HG03342 (cell line): ENCODE measurements at regions not wholly inside any gene's neighbourhood (a gene's known extent, or its start where the extent isn't known, plus 50 kb on each side); places are given as distances from the start of the nearest gene placed in this dataset.

ENCODE experiments used
- ATAC-seq: cut with Tn5 transposase; IDR thresholded peaks from one replicate; pipeline ENCODE4 v1.9.1; 2021; ENCODE audit warnings: mild to moderate bottlenecking, moderate library complexity; ENCODE audit not compliant: unreplicated experiment

- ATAC-seq = no peak
Observed at GRCh38 chr13:40136896-40137295, 481.4 kb downstream of the COG6 start.

- ATAC-seq = no peak
Observed at GRCh38 chr13:40137400-40137799, 481.9 kb downstream of the COG6 start.

GRCh38 chr13:40139896-40140520 is 484.5 kb downstream of the COG6 start:
- ATAC-seq = no peak

GRCh38 chr13:40141859-40142555 is 486.5 kb downstream of the COG6 start:
- no peak for ATAC-seq

GRCh38 chr13:40143106-40143505 is 487.6 kb downstream of the COG6 start:
- ATAC-seq = no peak

GRCh38 chr13:40143559-40143958 is 488.1 kb downstream of the COG6 start:
- no peak for ATAC-seq

GRCh38 chr13:40145139-40145538 is 489.7 kb downstream of the COG6 start:
- no peak for ATAC-seq

- ATAC-seq = no peak
Observed at GRCh38 chr13:40146063-40146462, 490.6 kb downstream of the COG6 start.

GRCh38 chr13:40146611-40147117 is 491.2 kb downstream of the COG6 start:
- ATAC-seq = no peak

- no peak for ATAC-seq
Observed at GRCh38 chr13:40148101-40148500, 492.6 kb downstream of the COG6 start.

GRCh38 chr13:40148742-40149141 is 493.3 kb downstream of the COG6 start:
- no peak for ATAC-seq

- ATAC-seq = no peak
Observed at GRCh38 chr13:40149611-40150274, 494.3 kb downstream of the COG6 start.

GRCh38 chr13:40151673-40152072 is 496.2 kb downstream of the COG6 start:
- ATAC-seq = no peak

- ATAC-seq = no peak
Observed at GRCh38 chr13:40152145-40152544, 496.7 kb downstream of the COG6 start.

GRCh38 chr13:40152922-40153321 is 497.5 kb downstream of the COG6 start:
- no peak for ATAC-seq

- ATAC-seq = no peak
Observed at GRCh38 chr13:40153516-40153915, 498.1 kb downstream of the COG6 start.

- no peak for ATAC-seq
Observed at GRCh38 chr13:40155201-40155600, 499.7 kb downstream of the COG6 start.

- ATAC-seq = no peak
Observed at GRCh38 chr13:40158218-40158617, 502.8 kb downstream of the COG6 start.

- no peak for ATAC-seq
Observed at GRCh38 chr13:40158757-40159156, 503.3 kb downstream of the COG6 start.

GRCh38 chr13:40159736-40160135 is 504.3 kb downstream of the COG6 start:
- ATAC-seq = no peak

GRCh38 chr13:40160618-40161350 is 505.3 kb downstream of the COG6 start:
- ATAC-seq = no peak
